A673 (cell line): ENCODE measurements at regions not wholly inside any gene's neighbourhood (a gene's known extent, or its start where the extent isn't known, plus 50 kb on each side); places are given as distances from the start of the nearest gene placed in this dataset.

Source experiments
- BruUV-seq: library from RNA; stranded (reverse); fragments of 400-500 nt; replicated peaks from 2 replicates; lab custom pipeline; 2021; lab: Mats Ljungman, UMichigan
- CTCF ChIA-PET: fragments of 300-600 bp; sonication (Branson Sonifier 250); formaldehyde crosslinking; loops from one replicate; lab custom pipeline; 2022; ENCODE audit warnings: antibody characterized with exemption; lab: Charles Lee
- POLR2A ChIA-PET: fragments of 300-600 bp; sonication (Branson Sonifier 250); formaldehyde crosslinking; loops from one replicate; lab custom pipeline; 2022; ENCODE audit warnings: antibody characterized with exemption; ENCODE audit not compliant: low non-redundant PET; lab: Charles Lee
- DNase-seq: peaks from one replicate; pipeline ENCODE4 v3.0.0-alpha.2; 2015; ENCODE audit warnings: low spot score
- H3K27ac ChIP-seq: fragments of 200-600 bp; sonication (generic); 2 replicates; pipeline ENCODE4 v1.5.1; 2016; ENCODE audit warnings: mixed run types, low read depth, mild to moderate bottlenecking, mixed read lengths, antibody characterized with exemption, low read length; ENCODE audit not compliant: poor library complexity, severe bottlenecking
- H3K27me3 ChIP-seq: fragments of 200-600 bp; sonication (generic); replicated peaks from 2 replicates; pipeline ENCODE4 v1.6.1; 2017; ENCODE audit warnings: mixed run types, low read depth, mild to moderate bottlenecking, mixed read lengths, antibody characterized with exemption, low read length; ENCODE audit not compliant: insufficient read depth, poor library complexity
- H3K36me3 ChIP-seq: fragments of 200-600 bp; sonication (generic); 2 replicates; pipeline ENCODE4 v1.6.1; 2016; ENCODE audit warnings: mixed run types, mild to moderate bottlenecking, mixed read lengths, antibody characterized with exemption, low read length; ENCODE audit not compliant: insufficient read depth, poor library complexity, severe bottlenecking
- H3K4me1 ChIP-seq: fragments of 200-600 bp; sonication (generic); 2 replicates; pipeline ENCODE4 v1.6.1; 2017; ENCODE audit warnings: mixed run types, mild to moderate bottlenecking, mixed read lengths, antibody characterized with exemption, low read length; ENCODE audit not compliant: insufficient read depth, poor library complexity, severe bottlenecking
- H3K4me3 ChIP-seq: fragments of 200-600 bp; sonication (generic); 2 replicates; pipeline ENCODE4 v1.5.1; 2016; ENCODE audit warnings: low read depth, mixed run types, mild to moderate bottlenecking, mixed read lengths, low read length; ENCODE audit not compliant: poor library complexity, severe bottlenecking
- H3K9me3 ChIP-seq: fragments of 200-600 bp; sonication (generic); 2 replicates; pipeline ENCODE4 v1.6.1; 2016; ENCODE audit warnings: mixed run types, low read depth, mild to moderate bottlenecking, mixed read lengths, antibody characterized with exemption, low read length; ENCODE audit not compliant: poor library complexity, severe bottlenecking
- CTCF ChIP-seq: fragments of 300-800, 200-600 bp; sonication (generic); conservative IDR thresholded peaks from 2 replicates; pipeline ENCODE4 v1.5.1; 2017; ENCODE audit warnings: low read depth, mild to moderate bottlenecking, antibody characterized with exemption, low read length, moderate library complexity, mixed read lengths
- EZH2 ChIP-seq: fragments of 200-600 bp; sonication (generic); IDR thresholded peaks from 2 replicates; pipeline ENCODE4 v1.6.1; 2017; ENCODE audit warnings: borderline replicate concordance, low read depth, mild to moderate bottlenecking, mixed read lengths, antibody characterized with exemption, low read length; ENCODE audit not compliant: poor library complexity, severe bottlenecking
- intact Hi-C: fragments of 100-400 bp; cut with micrococcal nuclease; formaldehyde crosslinking; loops from one replicate; pipeline ENCODE4 v1.10.0; 2022; ENCODE audit not compliant: unreplicated experiment

- H3K36me3 ChIP-seq = no peaks in the 10 kb centered on the region
- H3K27ac ChIP-seq = no peak overlapping the region
- H3K9me3 ChIP-seq = no peaks in the 10 kb centered on the region
- H3K27me3 ChIP-seq = no peaks in the 10 kb centered on the region
- BruUV-seq = no TSS peak
- no peak overlapping the region for H3K4me3 ChIP-seq
- no peak for TF ChIP-seq CTCF
- POLR2A ChIA-PET = no interaction called here
- H3K4me1 ChIP-seq = no peaks in the 10 kb centered on the region
- intact Hi-C loops = no loop called here
- DNase-seq = no peak
- CTCF ChIA-PET = no interaction called here
Observed at GRCh38 chr12:46919666-46920400, 94.0 kb upstream of the SLC38A4 start.

GRCh38 chr12:46920499-46920898 is 94.7 kb upstream of the SLC38A4 start:
- BruUV-seq = no TSS peak
- no peak overlapping the region for H3K4me3 ChIP-seq
- no peaks in the 10 kb centered on the region for H3K4me1 ChIP-seq
- H3K27ac ChIP-seq = no peak overlapping the region
- no peaks in the 10 kb centered on the region for H3K9me3 ChIP-seq
- no peaks in the 10 kb centered on the region for H3K27me3 ChIP-seq
- intact Hi-C loops = no loop called here
- H3K36me3 ChIP-seq = no peaks in the 10 kb centered on the region
- TF ChIP-seq CTCF = no peak
- no peak for TF ChIP-seq EZH2
- ChIA-PET POLR2A (no interaction called here), CTCF (no interaction called here)
- DNase-seq = no peak

GRCh38 chr12:46921048-46921763 is 95.4 kb upstream of the SLC38A4 start:
- no peak overlapping the region for H3K4me3 ChIP-seq
- no peaks in the 10 kb centered on the region for H3K27me3 ChIP-seq
- H3K27ac ChIP-seq = no peak overlapping the region
- BruUV-seq = no TSS peak
- no peaks in the 10 kb centered on the region for H3K36me3 ChIP-seq
- no peaks in the 10 kb centered on the region for H3K9me3 ChIP-seq
- ChIA-PET CTCF (no interaction called here), POLR2A (no interaction called here)
- no peak for TF ChIP-seq EZH2
- TF ChIP-seq CTCF = no peak
- H3K4me1 ChIP-seq = no peaks in the 10 kb centered on the region
- intact Hi-C loops = no loop called here
- no peak for DNase-seq
